AG09309 (cell line): ENCODE measurements at regions not wholly inside any gene's neighbourhood (a gene's known extent, or its start where the extent isn't known, plus 50 kb on each side); places are given as distances from the start of the nearest gene placed in this dataset.

Experiments used
- DNase-seq: peaks from one replicate; pipeline ENCODE4 v3.0.0-alpha.2; 2010; ENCODE audit warnings: low read depth
- H3K4me3 ChIP-seq: 2 replicates; pipeline ENCODE4 v1.5.1; 2011; ENCODE audit warnings: mild to moderate bottlenecking, low read depth, low read length, moderate library complexity; ENCODE audit not compliant: control insufficient read depth
- CTCF ChIP-seq: IDR thresholded peaks from 2 replicates; pipeline ENCODE4 v1.5.1; 2011; ENCODE audit warnings: mild to moderate bottlenecking, low read depth, low read length, inconsistent platforms; ENCODE audit not compliant: insufficient read depth, control insufficient read depth; ENCODE audit errors: missing control alignments

DNA sequence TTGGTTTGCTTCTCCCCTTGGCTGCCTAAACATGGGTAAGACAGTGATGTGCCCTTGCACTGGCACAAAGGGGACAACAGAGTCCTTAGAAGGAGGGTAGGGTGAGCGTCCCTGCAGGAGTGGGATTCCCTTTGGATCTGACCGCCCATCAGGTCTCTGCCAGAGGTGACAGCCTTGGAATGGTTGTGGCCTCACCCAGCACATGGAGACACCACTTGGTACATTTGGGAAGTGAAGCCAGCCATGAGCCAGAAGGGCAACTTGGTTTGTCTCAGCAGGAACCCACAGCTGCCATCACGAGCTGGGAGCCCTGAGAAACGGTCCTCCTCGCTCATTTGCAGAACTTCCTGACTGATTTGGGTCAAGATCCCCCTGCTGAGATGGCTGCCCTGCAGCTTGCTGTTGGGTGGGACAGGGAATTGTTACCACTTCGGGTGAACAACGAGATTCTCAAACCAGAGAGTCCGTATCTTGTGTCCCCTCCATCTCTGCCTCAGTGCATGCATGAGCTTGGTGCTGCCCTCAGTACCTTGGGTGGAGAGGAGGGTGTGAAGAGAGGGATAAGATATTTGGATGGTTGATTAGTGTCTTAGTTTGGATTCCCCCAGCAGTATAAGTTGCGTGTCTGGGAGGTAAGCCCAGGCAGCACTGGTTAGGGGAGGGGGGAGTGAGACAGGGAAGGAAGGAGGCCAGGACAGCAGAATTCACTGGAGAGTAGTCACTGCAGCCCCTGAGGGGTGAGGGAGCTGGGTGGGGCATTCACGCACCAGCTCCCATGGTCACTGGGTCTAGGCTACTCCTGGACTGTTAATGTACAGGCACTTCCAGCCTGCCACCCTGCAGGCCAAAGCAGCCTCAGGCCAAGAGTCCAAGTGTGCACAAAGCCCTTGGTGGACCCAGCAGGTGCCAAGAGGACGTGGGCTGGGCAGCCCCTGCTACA is 168.8 kb upstream of the TOPAZ1 start:
- no peak for TF ChIP-seq CTCF
- H3K4me3 ChIP-seq: no peak overlapping the region
- no peak for DNase-seq

DNA sequence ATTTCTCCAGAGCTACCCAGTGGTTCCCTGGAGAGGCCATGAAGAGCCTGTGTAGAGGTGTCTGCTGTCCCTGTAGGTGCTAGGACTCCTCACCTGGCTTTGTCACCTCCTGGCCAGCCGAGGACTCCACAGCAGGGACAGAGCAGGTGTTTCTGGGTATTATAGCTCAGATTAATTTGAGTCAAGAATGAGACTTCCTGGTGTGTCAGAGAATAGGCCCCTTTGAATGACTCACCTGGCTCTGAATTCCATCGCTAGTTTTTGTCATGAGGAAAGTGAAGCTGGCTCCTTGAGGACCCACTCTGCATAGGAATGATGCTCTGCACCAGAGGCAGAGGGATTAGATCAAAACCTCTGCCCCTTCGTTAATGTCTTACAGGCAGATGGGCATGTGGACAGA is 167.5 kb upstream of the TOPAZ1 start:
- no peak overlapping the region for H3K4me3 ChIP-seq
- no peak for DNase-seq
- no peak for TF ChIP-seq CTCF

DNA sequence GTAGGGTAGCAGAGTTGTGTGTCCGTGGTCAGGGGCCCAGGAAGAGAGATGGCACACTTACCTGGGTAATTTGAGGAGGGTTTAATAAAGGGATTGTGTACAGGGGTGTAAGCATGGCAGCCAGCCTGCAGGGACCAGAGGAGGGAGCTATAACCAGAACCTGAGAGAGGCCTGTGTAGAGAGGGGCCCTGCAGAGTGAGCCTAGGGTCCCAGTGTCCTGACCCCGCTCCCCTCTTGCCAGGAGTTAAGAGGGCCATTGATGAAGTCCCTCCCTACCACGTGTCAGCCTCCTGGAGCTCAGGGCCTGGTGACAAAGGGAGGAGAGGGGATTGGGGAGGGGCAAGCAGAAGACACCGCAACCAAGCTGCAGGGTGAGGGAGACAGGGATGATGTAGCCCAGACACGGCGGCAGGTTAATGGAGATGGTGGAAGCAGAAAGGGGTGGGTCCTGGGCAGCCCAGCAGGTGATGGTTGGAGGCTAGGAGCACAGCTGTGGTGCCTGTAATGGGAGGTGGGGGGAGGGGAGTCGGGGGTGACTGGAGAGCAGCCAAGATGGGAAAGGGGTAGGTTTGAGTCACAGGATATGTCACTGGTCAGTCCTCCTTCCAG is 165.4 kb upstream of the TOPAZ1 start:
- no peak overlapping the region for H3K4me3 ChIP-seq
- DNase-seq: no peak
- no peak for TF ChIP-seq CTCF

GRCh38 chr3:44077267-44077666 is 164.4 kb upstream of the TOPAZ1 start:
- TF ChIP-seq CTCF: peak; percentile 45
- no peak for DNase-seq
- H3K4me3 ChIP-seq: no peak overlapping the region

DNA sequence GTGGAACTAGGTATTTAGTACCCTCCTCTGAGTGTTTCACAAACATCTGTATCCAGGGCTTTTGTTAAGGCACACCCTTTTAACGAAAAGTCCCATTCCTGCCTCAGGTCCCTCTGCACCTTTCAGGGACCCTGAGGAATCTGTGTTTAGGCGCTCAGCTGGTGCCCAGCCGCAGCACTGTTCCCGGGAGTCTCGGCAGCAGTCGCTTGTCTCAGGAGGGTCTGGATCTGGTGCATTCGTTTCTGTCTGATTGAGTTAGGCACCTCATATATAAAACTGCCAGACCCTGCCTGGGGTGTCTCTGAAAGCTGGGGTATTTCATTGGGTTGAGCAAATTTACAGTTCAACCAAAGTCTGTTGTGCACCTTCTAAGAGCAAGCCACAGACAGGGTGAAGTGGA is 162.8 kb upstream of the TOPAZ1 start:
- no peak overlapping the region for H3K4me3 ChIP-seq
- no peak for TF ChIP-seq CTCF
- DNase-seq: no peak

DNA sequence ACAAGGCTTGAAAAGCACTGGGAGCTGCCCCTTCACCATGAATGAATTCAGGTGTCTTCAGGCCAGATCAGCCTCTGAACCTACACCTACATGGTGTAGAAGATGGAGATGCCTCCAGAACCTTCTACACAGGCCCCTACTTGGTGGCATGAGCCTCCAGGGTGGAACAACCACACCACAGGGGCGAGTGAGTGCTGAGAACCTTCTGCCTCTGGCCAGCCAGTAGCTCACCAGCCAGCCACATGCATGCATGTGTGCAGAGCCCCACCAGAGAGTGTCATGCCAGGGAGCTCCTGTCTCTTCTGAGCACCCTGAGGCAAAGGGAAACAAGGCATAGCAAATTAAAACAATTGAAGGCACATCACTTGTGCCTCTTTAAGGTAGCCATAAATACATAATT is 161.8 kb upstream of the TOPAZ1 start:
- no peak for DNase-seq
- TF ChIP-seq CTCF: no peak

More for the DNA sequence above, 161.8 kb upstream of the TOPAZ1 start:
- no peak overlapping the region for H3K4me3 ChIP-seq
